Activated naive CD8-positive, alpha-beta T cell treated with anti-CD3 and anti-CD28 coated beads for 36 hours (primary cell): ENCODE measurements at regions not wholly inside any gene's neighbourhood (a gene's known extent, or its start where the extent isn't known, plus 50 kb on each side); places are given as distances from the start of the nearest gene placed in this dataset.
A peak's percentile ranks its signal among the peaks of the same experiment; 100 is the strongest.
"Not testable (repeated sequence)": the region's sequence is repeated elsewhere in the genome, so short reads cannot be mapped to it uniquely, and the experiment has no call there.

ENCODE experiments used
- DNase-seq: peaks from one replicate; pipeline ENCODE4 v3.0.0; 2021
- H3K27ac Mint-ChIP-seq: one replicate; pipeline ENCODE4 v1.8.0; 2022; ENCODE audit warnings: mild to moderate bottlenecking, moderate library complexity, mixed read lengths
- H3K27me3 Mint-ChIP-seq: one replicate; pipeline ENCODE4 v1.8.0; 2022; ENCODE audit warnings: mild to moderate bottlenecking, mixed read lengths
- H3K36me3 Mint-ChIP-seq: one replicate; pipeline ENCODE4 v1.8.0; 2021; ENCODE audit warnings: mild to moderate bottlenecking, mixed read lengths
- H3K4me1 Mint-ChIP-seq: one replicate; pipeline ENCODE4 v1.8.0; 2021; ENCODE audit warnings: mixed read lengths
- H3K4me3 Mint-ChIP-seq: one replicate; pipeline ENCODE4 v1.8.0; 2022; ENCODE audit warnings: mild to moderate bottlenecking, moderate library complexity, mixed read lengths
- H3K9me3 Mint-ChIP-seq: one replicate; pipeline ENCODE4 v1.8.0; 2022; ENCODE audit warnings: mixed read lengths

- H3K36me3 Mint-ChIP-seq, H3K9me3 Mint-ChIP-seq, H3K27me3 Mint-ChIP-seq: not testable (repeated sequence)
- Mint-ChIP-seq H3K4me3 (peak overlapping the region; percentile 70), H3K27ac (peak overlapping the region; percentile 100), H3K4me1 (peaks cover 19% of the 10 kb centered on the region)
- DNase-seq, result peak; percentile 8
Measured at GRCh38 chr1:120941066-120941465, 51.5 kb downstream of the PPIAL4A start.

DNA sequence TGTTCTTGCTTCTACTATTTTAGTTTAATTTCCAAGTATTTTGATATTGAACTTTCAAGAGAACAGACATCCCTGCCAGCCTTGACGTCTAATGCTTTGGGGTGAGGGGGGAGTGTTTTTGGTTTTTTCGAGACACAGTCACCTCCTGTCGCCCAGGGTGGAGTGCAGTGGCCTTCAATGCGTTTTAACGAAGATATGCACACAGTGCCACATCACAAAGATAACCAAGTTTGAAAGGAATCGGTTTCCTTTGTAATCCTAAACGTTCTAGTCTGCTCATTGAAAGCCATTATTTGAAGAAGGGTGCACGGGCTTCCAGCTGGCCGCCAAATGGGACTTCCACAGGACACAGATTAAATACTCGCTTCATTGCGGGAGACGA is 52.3 kb downstream of the PPIAL4A start:
- Mint-ChIP-seq H3K4me3 (peak overlapping the region; percentile 88), H3K4me1 (peaks cover 19% of the 10 kb centered on the region), H3K27ac (peak overlapping the region; percentile 100)

GRCh38 chr1:120942218-120942944 is 52.8 kb downstream of the PPIAL4A start:
- not testable (repeated sequence) for H3K27me3 Mint-ChIP-seq, H3K36me3 Mint-ChIP-seq, H3K9me3 Mint-ChIP-seq
- H3K27ac Mint-ChIP-seq, result peak overlapping the region; percentile 100
- H3K4me3 Mint-ChIP-seq, result peak overlapping the region; percentile 88
- DNase-seq, result peak; percentile 82
- peaks cover 21% of the 10 kb centered on the region for H3K4me1 Mint-ChIP-seq

More for the DNA sequence above, 52.3 kb downstream of the PPIAL4A start:
- not testable (repeated sequence) for H3K9me3 Mint-ChIP-seq, H3K27me3 Mint-ChIP-seq, H3K36me3 Mint-ChIP-seq, DNase-seq

DNA sequence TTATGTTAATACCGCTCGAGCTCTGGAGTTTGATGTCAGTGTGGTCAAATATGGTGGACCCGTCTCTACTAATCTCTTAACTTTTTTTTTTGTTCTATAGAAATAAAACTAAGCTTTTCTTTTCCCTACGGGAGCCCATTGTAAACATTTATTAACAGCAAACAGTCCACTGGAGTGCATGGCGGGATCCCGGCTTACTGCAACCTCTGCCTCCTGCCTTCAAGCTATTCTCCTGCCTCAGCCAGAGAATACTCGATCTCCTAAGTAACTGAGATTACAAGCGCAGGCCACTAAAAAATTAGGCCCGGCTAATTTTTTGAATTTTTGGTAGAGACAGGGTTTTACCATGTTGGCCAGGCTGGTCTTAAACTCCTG is 53.4 kb downstream of the PPIAL4A start:
- not testable (repeated sequence) for H3K4me3 Mint-ChIP-seq, H3K36me3 Mint-ChIP-seq, DNase-seq, H3K9me3 Mint-ChIP-seq, H3K27me3 Mint-ChIP-seq
- H3K4me1 Mint-ChIP-seq, result peaks cover 23% of the 10 kb centered on the region
- peak overlapping the region; percentile 100 for H3K27ac Mint-ChIP-seq

DNA sequence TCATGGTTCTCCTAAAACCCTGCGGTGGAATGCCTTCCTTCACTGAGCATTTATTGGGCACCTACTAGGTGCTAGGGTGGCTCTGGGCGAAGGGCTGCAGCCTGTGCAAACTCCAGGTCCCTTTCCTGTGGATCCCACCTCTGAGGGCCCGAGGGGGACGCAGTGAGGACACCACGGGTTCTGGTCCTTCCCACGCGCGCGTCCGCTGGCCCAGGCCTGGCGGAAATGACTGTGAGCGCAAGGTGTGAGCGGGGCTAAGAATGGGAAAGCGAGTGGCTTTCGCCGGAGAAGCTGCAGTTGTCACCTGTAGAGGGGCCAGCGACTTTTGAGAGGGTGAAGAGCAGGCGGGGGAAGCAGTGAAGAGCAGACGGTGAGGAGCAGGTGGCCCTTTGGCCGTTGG is 55.1 kb downstream of the PPIAL4A start:
- H3K27ac Mint-ChIP-seq, result peak overlapping the region; percentile 34
- DNase-seq, H3K9me3 Mint-ChIP-seq, H3K36me3 Mint-ChIP-seq, H3K27me3 Mint-ChIP-seq, H3K4me3 Mint-ChIP-seq: not testable (repeated sequence)
- H3K4me1 Mint-ChIP-seq, result peaks cover 23% of the 10 kb centered on the region

DNA sequence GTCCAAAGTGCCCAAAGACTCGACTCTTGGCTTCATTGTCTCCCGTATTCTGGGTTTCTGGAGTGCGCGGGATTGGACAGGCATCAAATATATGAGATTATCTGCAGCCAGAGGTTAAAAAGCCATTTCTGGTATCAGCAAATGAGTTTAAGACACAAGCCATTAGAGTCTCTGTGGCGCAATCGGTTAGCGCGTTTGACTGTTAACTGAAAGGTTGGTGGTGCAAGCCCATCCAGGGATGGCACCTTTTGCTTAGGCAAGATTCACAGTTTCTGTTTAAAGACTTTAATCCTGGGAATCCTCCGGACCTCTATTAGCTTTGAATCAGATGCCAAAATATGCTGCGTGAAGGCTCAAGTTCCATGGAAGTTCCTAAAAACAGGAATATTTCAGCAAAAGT is 55.6 kb downstream of the PPIAL4A start:
- not testable (repeated sequence) for DNase-seq, H3K36me3 Mint-ChIP-seq, H3K4me3 Mint-ChIP-seq, H3K27me3 Mint-ChIP-seq, H3K9me3 Mint-ChIP-seq, H3K27ac Mint-ChIP-seq
- H3K4me1 Mint-ChIP-seq, result peaks cover 22% of the 10 kb centered on the region

GRCh38 chr1:120947114-120947513 is 57.5 kb downstream of the PPIAL4A start:
- not testable (repeated sequence) for H3K27me3 Mint-ChIP-seq, H3K9me3 Mint-ChIP-seq, H3K27ac Mint-ChIP-seq, H3K36me3 Mint-ChIP-seq, H3K4me3 Mint-ChIP-seq, DNase-seq
- peaks cover 14% of the 10 kb centered on the region for H3K4me1 Mint-ChIP-seq

GRCh38 chr1:120949724-120950123 is 60.2 kb downstream of the PPIAL4A start:
- H3K9me3 Mint-ChIP-seq, DNase-seq, H3K27ac Mint-ChIP-seq, H3K4me3 Mint-ChIP-seq, H3K4me1 Mint-ChIP-seq, H3K27me3 Mint-ChIP-seq: not testable (repeated sequence)
- peaks cover 16% of the 10 kb centered on the region for H3K36me3 Mint-ChIP-seq

GRCh38 chr1:120950633-120951032 is 61.1 kb downstream of the PPIAL4A start:
- H3K4me1 Mint-ChIP-seq, H3K4me3 Mint-ChIP-seq, H3K27ac Mint-ChIP-seq, H3K9me3 Mint-ChIP-seq, DNase-seq, H3K27me3 Mint-ChIP-seq: not testable (repeated sequence)
- peaks cover 22% of the 10 kb centered on the region for H3K36me3 Mint-ChIP-seq

DNA sequence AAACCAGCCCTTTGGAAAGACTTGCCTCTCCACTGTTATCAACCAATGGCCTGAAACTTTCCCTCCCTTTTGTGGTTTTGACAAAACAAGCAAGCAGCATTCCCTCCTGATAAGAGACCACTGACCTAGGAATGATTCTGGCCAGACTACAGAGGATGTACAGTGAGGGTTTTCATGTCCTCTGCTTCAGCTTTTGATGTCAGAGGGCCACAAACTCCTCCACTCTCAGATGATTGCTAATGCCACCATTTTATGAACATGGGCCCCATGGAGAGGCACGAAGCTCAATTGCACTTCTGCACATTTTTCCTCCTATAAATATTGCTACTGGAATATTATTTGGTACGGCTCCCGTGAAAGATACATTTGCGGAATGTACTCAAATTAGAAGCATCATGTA is 61.5 kb downstream of the PPIAL4A start:
- H3K36me3 Mint-ChIP-seq, result peaks cover 22% of the 10 kb centered on the region
- not testable (repeated sequence) for H3K27me3 Mint-ChIP-seq, H3K4me3 Mint-ChIP-seq, H3K27ac Mint-ChIP-seq, H3K9me3 Mint-ChIP-seq, DNase-seq, H3K4me1 Mint-ChIP-seq

- H3K4me1 Mint-ChIP-seq, result not testable (repeated sequence)
Measured at GRCh38 chr1:120952207-120952870, 62.8 kb downstream of the PPIAL4A start.

DNA sequence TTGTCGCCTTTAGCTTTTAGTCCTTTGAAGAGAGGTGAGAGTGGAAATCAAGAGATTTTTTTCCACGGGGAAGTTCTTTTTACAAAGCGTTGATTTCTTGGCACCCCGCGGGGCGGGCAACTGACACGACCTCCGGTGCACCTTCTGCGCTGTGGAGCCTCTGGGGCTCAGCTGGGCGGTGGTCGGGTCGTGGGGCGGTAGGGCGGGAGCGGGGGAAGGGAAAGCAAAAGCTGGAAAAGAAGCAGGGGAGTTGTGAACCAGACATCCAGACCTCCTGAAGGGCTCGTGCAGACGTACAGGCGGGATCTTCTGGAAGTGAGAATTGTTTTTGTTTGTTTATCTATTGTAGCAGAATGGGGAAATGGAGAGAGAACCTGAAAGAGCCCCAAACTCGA is 63.3 kb downstream of the PPIAL4A start:
- not testable (repeated sequence) for H3K4me3 Mint-ChIP-seq, H3K4me1 Mint-ChIP-seq, H3K27me3 Mint-ChIP-seq, H3K27ac Mint-ChIP-seq, DNase-seq, H3K9me3 Mint-ChIP-seq
- H3K36me3 Mint-ChIP-seq, result peaks cover 20% of the 10 kb centered on the region

More at GRCh38 chr1:120952207-120952870, 62.8 kb downstream of the PPIAL4A start:
- peaks cover 22% of the 10 kb centered on the region for H3K36me3 Mint-ChIP-seq
- not testable (repeated sequence) for H3K27ac Mint-ChIP-seq, H3K4me3 Mint-ChIP-seq, H3K27me3 Mint-ChIP-seq, DNase-seq, H3K9me3 Mint-ChIP-seq

DNA sequence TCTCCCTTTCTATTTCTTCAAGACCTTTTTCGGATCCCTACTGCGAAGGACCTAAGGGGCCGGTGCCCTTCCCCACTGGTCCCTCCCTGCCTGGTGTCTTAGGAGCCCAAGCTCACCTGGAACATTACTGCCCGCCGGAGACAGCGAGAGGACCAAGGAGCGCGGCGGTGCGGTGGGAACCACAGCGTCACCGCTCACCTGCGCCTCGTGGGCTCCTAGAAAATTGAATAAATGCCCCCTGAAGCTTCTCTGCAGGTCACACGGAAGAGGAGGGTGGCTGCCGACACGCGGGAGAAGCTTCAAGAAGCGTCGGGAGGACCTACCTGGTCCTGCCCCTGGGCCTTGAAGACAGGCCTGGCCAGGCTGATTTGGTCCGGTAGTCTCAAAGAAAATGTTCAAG is 65.2 kb downstream of the PPIAL4A start:
- Mint-ChIP-seq H3K27ac (no peak overlapping the region), H3K9me3 (no peaks in the 10 kb centered on the region), H3K4me1 (no peaks in the 10 kb centered on the region)

GRCh38 chr1:120955961-120956360 is 66.4 kb downstream of the PPIAL4A start:
- not testable (repeated sequence) for H3K4me3 Mint-ChIP-seq, H3K27ac Mint-ChIP-seq, H3K9me3 Mint-ChIP-seq, DNase-seq, H3K4me1 Mint-ChIP-seq, H3K27me3 Mint-ChIP-seq
- H3K36me3 Mint-ChIP-seq, result peaks cover 14% of the 10 kb centered on the region

More for the DNA sequence above, 65.2 kb downstream of the PPIAL4A start:
- Mint-ChIP-seq H3K4me3 (no peak overlapping the region), H3K36me3 (peaks cover 17% of the 10 kb centered on the region), H3K27me3 (no peaks in the 10 kb centered on the region)
- DNase-seq, result no peak

GRCh38 chr1:120966018-120966417 is 76.4 kb downstream of the PPIAL4A start:
- not testable (repeated sequence) for H3K9me3 Mint-ChIP-seq

DNA sequence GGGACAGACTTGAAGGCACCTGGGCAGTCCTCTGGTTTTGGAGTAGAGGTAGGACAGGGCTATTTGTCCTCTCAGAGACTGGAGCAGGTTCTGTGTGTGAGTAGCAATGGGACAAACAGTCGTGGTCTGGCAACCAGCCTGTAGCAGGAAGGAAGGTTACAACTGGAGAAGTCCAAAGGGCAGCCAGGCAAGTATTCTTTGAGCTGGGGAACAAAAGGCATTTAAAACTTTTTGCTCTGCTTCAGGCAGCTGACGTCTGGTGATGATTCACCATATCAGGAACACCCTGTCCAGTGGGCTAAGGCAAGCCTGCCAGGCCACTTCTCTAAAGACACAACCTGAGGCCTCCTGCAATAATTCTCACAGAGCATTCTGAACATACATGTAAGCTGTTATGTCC is 83.3 kb downstream of the PPIAL4A start:
- H3K27ac Mint-ChIP-seq, H3K4me1 Mint-ChIP-seq, H3K36me3 Mint-ChIP-seq, H3K27me3 Mint-ChIP-seq, DNase-seq, H3K4me3 Mint-ChIP-seq, H3K9me3 Mint-ChIP-seq: not testable (repeated sequence)

More at GRCh38 chr1:120966018-120966417, 76.4 kb downstream of the PPIAL4A start:
- H3K27me3 Mint-ChIP-seq, H3K27ac Mint-ChIP-seq, H3K4me3 Mint-ChIP-seq, H3K4me1 Mint-ChIP-seq, H3K36me3 Mint-ChIP-seq, DNase-seq: not testable (repeated sequence)
